MCF 10A (cell line): ENCODE measurements at regions not wholly inside any gene's neighbourhood (a gene's known extent, or its start where the extent isn't known, plus 50 kb on each side); places are given as distances from the start of the nearest gene placed in this dataset.

Experiments used
- BruUV-seq: library from RNA; stranded (reverse); fragments of 400-500 nt; replicated peaks from 2 replicates; lab custom pipeline; 2021; lab: Mats Ljungman, UMichigan
- CTCF ChIA-PET: fragments of 300-600 bp; sonication (Branson Sonifier 250); formaldehyde crosslinking; extraction: SDS; loops from one replicate; lab custom pipeline; 2021; ENCODE audit warnings: antibody characterized with exemption, inconsistent platforms; lab: Yijun Ruan, JAX
- POLR2A ChIA-PET: fragments of 300-600, 350-650 bp; sonication (Branson Sonifier 250); formaldehyde crosslinking; extraction: SDS; loops from one replicate; lab custom pipeline; 2020; ENCODE audit warnings: antibody characterized with exemption, inconsistent platforms; lab: Yijun Ruan, JAX
- DNase-seq: peaks from one replicate; pipeline ENCODE4 v3.0.0-alpha.2; 2018; ENCODE audit not compliant: unreplicated experiment
- H3K27ac Mint-ChIP-seq: one replicate; pipeline ENCODE4 v1.8.0; 2022; ENCODE audit warnings: mild to moderate bottlenecking, low read depth, mixed read lengths; ENCODE audit not compliant: unreplicated experiment
- H3K27me3 Mint-ChIP-seq: one replicate; pipeline ENCODE4 v1.8.0; 2022; ENCODE audit warnings: mixed read lengths; ENCODE audit not compliant: insufficient read depth, unreplicated experiment
- H3K36me3 Mint-ChIP-seq: one replicate; pipeline ENCODE4 v1.8.0; 2022; ENCODE audit warnings: mild to moderate bottlenecking, moderate library complexity, mixed read lengths; ENCODE audit not compliant: insufficient read depth, unreplicated experiment
- H3K4me1 Mint-ChIP-seq: one replicate; pipeline ENCODE4 v1.8.0; 2022; ENCODE audit warnings: mixed read lengths; ENCODE audit not compliant: insufficient read depth, unreplicated experiment
- H3K4me3 Mint-ChIP-seq: one replicate; pipeline ENCODE4 v1.8.0; 2022; ENCODE audit warnings: mild to moderate bottlenecking, moderate library complexity, mixed read lengths; ENCODE audit not compliant: unreplicated experiment
- H3K9me3 Mint-ChIP-seq: one replicate; pipeline ENCODE4 v1.8.0; 2022; ENCODE audit warnings: mixed read lengths; ENCODE audit not compliant: unreplicated experiment
- CTCF ChIP-seq: fragments of 200-600 bp; IDR thresholded peaks from one replicate; pipeline ENCODE4 v1.8.0; 2022; ENCODE audit warnings: antibody characterized with exemption, mild to moderate bottlenecking; ENCODE audit not compliant: unreplicated experiment
- intact Hi-C: fragments of 100-400 bp; cut with micrococcal nuclease; formaldehyde crosslinking; loops from 2 replicates; pipeline ENCODE4 v1.14.1; 2022

- ChIA-PET POLR2A (no interaction called here), CTCF (no interaction called here)
- DNase-seq, result no peak
- no peaks in the 10 kb centered on the region for H3K9me3 Mint-ChIP-seq
- TF ChIP-seq CTCF, result no peak
- no peak overlapping the region for H3K4me3 Mint-ChIP-seq
- no TSS peak for BruUV-seq
- H3K27me3 Mint-ChIP-seq, result peaks cover 13% of the 10 kb centered on the region
- H3K27ac Mint-ChIP-seq, result no peak overlapping the region
- H3K36me3 Mint-ChIP-seq, result no peaks in the 10 kb centered on the region
- intact Hi-C loops, result no loop called here
- H3K4me1 Mint-ChIP-seq, result no peaks in the 10 kb centered on the region
Observed at GRCh38 chrX:30039768-30040167, 175.6 kb upstream of the MAGEB2 start.

- Mint-ChIP-seq H3K27me3 (peaks cover 26% of the 10 kb centered on the region), H3K9me3 (no peaks in the 10 kb centered on the region), H3K4me1 (no peaks in the 10 kb centered on the region), H3K36me3 (no peaks in the 10 kb centered on the region), H3K27ac (no peak overlapping the region), H3K4me3 (no peak overlapping the region)
- intact Hi-C loops, result no loop called here
- DNase-seq, result peak; percentile 45
- peak; percentile 42 for TF ChIP-seq CTCF
- ChIA-PET POLR2A (no interaction called here), CTCF (interaction anchor here (0.6 to 2.8 kb wide), 4 partner anchors 9 to 994 kb away, joined by 3 to 11 read pairs (median 6); no protein-coding TSS in a partner anchor)
- BruUV-seq, result no TSS peak
Observed at GRCh38 chrX:30060718-30061117, 154.6 kb upstream of the MAGEB2 start.

GRCh38 chrX:30065226-30065625, 150.1 kb upstream of the MAGEB2 start:
- H3K27me3 Mint-ChIP-seq, result peaks cover 23% of the 10 kb centered on the region
- no peak overlapping the region for H3K27ac Mint-ChIP-seq
- H3K9me3 Mint-ChIP-seq, result no peaks in the 10 kb centered on the region
- DNase-seq, result no peak
- intact Hi-C loops, result no loop called here
- ChIA-PET POLR2A (interaction anchor here (0.6 kb wide), 1 partner anchor 112 kb away, joined by 4 read pairs; no protein-coding TSS in a partner anchor), CTCF (no interaction called here)
- H3K4me3 Mint-ChIP-seq, result no peak overlapping the region
- BruUV-seq, result no TSS peak
- TF ChIP-seq CTCF, result no peak
- H3K4me1 Mint-ChIP-seq, result no peaks in the 10 kb centered on the region
- no peaks in the 10 kb centered on the region for H3K36me3 Mint-ChIP-seq

- Mint-ChIP-seq H3K27me3 (peaks cover 26% of the 10 kb centered on the region), H3K4me1 (no peaks in the 10 kb centered on the region), H3K4me3 (no peak overlapping the region), H3K27ac (no peak overlapping the region), H3K9me3 (no peaks in the 10 kb centered on the region), H3K36me3 (no peaks in the 10 kb centered on the region)
- ChIA-PET POLR2A (no interaction called here), CTCF (interaction anchor here (1.6 kb wide), 1 partner anchor 128 kb away, joined by 5 read pairs; no protein-coding TSS in a partner anchor)
- intact Hi-C loops, result no loop called here
- DNase-seq, result no peak
- no TSS peak for BruUV-seq
- no peak for TF ChIP-seq CTCF
Observed at GRCh38 chrX:30067677-30068076, 147.7 kb upstream of the MAGEB2 start.
